Nephron progenitor cell (in vitro differentiated cells): ENCODE measurements at regions not wholly inside any gene's neighbourhood (a gene's known extent, or its start where the extent isn't known, plus 50 kb on each side); places are given as distances from the start of the nearest gene placed in this dataset.

Experiments used
- DNase-seq: peaks from one replicate; pipeline ENCODE4 v3.0.0; 2021
- H3K27ac Mint-ChIP-seq: 2 replicates; pipeline ENCODE4 v1.8.0; 2021; ENCODE audit warnings: mild to moderate bottlenecking, moderate library complexity, mixed read lengths
- H3K27me3 Mint-ChIP-seq: 2 replicates; pipeline ENCODE4 v1.8.0; 2021; ENCODE audit warnings: mild to moderate bottlenecking, low read depth, mixed read lengths; ENCODE audit not compliant: poor library complexity
- H3K36me3 Mint-ChIP-seq: 2 replicates; pipeline ENCODE4 v1.8.0; 2021; ENCODE audit warnings: low read depth, mixed read lengths
- H3K4me1 Mint-ChIP-seq: 2 replicates; pipeline ENCODE4 v1.8.0; 2021; ENCODE audit warnings: mixed read lengths
- H3K4me3 Mint-ChIP-seq: 2 replicates; pipeline ENCODE4 v1.8.0; 2021; ENCODE audit warnings: mild to moderate bottlenecking, moderate library complexity, mixed read lengths
- H3K9me3 Mint-ChIP-seq: 2 replicates; pipeline ENCODE4 v1.8.0; 2021; ENCODE audit warnings: mild to moderate bottlenecking, moderate library complexity, mixed read lengths
- TF ChIP-seq, protein P1 (sequence below): fragments of 200-600 bp; sonication (generic); IDR thresholded peaks from 2 replicates; pipeline ENCODE4 v1.5.0; 2021; ENCODE audit warnings: antibody characterized with exemption

DNA sequence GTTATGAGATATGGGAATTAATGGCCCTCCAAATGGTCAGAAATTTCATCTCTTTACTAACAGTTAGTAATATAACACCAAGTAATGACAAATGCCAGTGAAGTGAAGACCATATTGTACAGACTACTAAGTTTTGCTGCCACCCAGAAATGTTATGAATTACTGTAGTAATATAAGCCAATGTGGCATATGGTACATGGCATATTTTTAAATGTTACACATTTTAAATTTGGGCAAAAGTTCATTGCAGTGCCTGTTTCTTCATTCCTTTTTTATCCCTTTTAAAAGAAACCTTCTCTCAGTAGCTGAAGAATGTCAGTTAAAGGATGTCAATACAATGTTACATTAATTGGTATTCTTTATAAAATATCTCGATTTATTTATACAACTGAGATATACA is 626.5 kb upstream of the SLC8A1 start:
- Mint-ChIP-seq H3K36me3 (no peaks in the 10 kb centered on the region), H3K9me3 (peaks cover 3% of the 10 kb centered on the region), H3K27me3 (no peaks in the 10 kb centered on the region), H3K27ac (no peak overlapping the region), H3K4me1 (no peaks in the 10 kb centered on the region), H3K4me3 (no peak overlapping the region)
- no peak for DNase-seq
- TF ChIP-seq, protein P1, sequence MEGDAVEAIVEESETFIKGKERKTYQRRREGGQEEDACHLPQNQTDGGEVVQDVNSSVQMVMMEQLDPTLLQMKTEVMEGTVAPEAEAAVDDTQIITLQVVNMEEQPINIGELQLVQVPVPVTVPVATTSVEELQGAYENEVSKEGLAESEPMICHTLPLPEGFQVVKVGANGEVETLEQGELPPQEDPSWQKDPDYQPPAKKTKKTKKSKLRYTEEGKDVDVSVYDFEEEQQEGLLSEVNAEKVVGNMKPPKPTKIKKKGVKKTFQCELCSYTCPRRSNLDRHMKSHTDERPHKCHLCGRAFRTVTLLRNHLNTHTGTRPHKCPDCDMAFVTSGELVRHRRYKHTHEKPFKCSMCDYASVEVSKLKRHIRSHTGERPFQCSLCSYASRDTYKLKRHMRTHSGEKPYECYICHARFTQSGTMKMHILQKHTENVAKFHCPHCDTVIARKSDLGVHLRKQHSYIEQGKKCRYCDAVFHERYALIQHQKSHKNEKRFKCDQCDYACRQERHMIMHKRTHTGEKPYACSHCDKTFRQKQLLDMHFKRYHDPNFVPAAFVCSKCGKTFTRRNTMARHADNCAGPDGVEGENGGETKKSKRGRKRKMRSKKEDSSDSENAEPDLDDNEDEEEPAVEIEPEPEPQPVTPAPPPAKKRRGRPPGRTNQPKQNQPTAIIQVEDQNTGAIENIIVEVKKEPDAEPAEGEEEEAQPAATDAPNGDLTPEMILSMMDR = no peak

DNA sequence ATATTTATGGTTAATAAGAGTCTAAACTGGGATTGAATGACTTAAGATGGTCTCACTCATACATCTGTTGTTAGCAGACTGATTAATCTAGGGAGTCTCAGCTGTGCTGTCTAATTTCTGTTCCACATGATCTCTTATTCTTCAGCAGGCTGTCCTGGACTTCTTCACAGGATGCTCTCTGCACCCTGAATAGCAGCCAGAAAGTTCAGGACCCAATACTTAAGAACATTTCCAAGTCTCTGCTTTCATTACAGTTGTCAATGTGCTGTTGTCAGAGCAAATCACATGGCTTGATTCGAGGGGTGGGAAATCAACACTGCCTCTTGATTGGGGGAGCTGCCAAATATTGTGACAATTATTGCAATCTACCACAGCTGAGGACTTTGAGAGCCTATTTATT is 627.1 kb upstream of the SLC8A1 start:
- TF ChIP-seq, protein P1 = no peak
- Mint-ChIP-seq H3K36me3 (no peaks in the 10 kb centered on the region), H3K9me3 (peaks cover 3% of the 10 kb centered on the region), H3K4me1 (no peaks in the 10 kb centered on the region), H3K4me3 (no peak overlapping the region), H3K27me3 (no peaks in the 10 kb centered on the region), H3K27ac (no peak overlapping the region)
- no peak for DNase-seq

DNA sequence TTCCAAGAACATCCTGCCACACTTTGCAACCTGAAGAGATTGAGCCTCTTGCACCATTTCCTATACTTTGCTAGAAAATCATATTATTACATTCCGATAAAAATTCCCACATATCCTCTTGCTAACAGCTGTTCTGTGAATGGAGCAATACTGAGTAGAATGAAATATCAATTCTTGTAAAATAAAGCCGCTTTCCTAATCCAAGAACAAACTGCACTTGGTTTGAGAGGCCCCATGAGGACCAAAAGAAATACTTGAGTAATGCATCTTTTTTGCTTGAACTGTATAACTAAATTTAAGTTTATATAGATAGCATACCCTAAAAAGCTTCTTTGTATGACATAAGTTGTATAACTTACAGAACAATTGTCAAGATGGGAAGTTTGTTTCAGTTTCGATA is 632.4 kb upstream of the SLC8A1 start:
- no peak overlapping the region for H3K4me3 Mint-ChIP-seq
- TF ChIP-seq, protein P1 = no peak
- no peak overlapping the region for H3K27ac Mint-ChIP-seq
- DNase-seq = no peak
- no peaks in the 10 kb centered on the region for H3K4me1 Mint-ChIP-seq
- no peaks in the 10 kb centered on the region for H3K36me3 Mint-ChIP-seq
- no peaks in the 10 kb centered on the region for H3K27me3 Mint-ChIP-seq
- H3K9me3 Mint-ChIP-seq = peaks cover 3% of the 10 kb centered on the region

DNA sequence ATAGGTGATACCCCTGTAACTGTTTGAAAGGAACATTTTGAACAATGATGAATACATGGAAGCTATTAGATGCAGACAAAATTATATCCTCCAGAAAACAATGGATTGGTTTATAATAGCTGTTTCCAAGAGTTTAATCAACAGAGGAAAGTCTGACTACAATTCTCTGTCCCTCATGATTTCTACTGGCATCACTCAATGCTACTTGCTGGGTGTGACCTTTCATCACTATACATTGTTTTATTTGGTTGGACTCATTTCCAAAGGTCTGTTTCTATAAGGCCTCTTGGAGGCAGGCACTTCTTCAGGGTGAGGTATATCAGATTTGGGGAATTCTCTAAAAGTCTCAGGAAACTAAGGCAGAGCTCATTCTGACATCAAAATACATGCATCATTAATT is 636.1 kb upstream of the SLC8A1 start:
- Mint-ChIP-seq H3K27me3 (no peaks in the 10 kb centered on the region), H3K4me3 (no peak overlapping the region), H3K27ac (no peak overlapping the region), H3K9me3 (no peaks in the 10 kb centered on the region), H3K36me3 (no peaks in the 10 kb centered on the region), H3K4me1 (no peaks in the 10 kb centered on the region)
- no peak for DNase-seq
- TF ChIP-seq, protein P1 = no peak

DNA sequence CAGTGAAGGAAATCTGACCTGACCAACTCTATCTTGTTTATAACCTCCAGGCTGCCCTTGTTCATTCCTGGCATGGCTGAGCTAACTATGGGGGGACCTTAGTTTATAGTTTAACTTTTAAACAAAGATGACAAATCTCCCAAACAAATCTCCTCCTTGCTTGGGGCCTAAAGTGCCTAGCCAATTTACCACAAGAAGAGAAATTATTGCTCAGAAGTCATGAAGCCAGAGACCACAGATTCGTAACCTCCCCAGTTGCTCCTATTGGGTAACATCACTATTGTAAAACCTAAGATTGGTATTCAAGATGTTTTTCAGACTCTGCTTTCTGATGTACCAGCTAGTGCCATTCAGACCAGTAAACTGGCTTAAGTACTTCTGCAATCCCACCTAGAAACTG is 649.4 kb upstream of the SLC8A1 start:
- no peak overlapping the region for H3K4me3 Mint-ChIP-seq
- no peaks in the 10 kb centered on the region for H3K36me3 Mint-ChIP-seq
- H3K27ac Mint-ChIP-seq = no peak overlapping the region
- H3K27me3 Mint-ChIP-seq = peaks cover 3% of the 10 kb centered on the region
- peaks cover 16% of the 10 kb centered on the region for H3K4me1 Mint-ChIP-seq
- no peak for DNase-seq
- no peaks in the 10 kb centered on the region for H3K9me3 Mint-ChIP-seq
- TF ChIP-seq, protein P1 = no peak

DNA sequence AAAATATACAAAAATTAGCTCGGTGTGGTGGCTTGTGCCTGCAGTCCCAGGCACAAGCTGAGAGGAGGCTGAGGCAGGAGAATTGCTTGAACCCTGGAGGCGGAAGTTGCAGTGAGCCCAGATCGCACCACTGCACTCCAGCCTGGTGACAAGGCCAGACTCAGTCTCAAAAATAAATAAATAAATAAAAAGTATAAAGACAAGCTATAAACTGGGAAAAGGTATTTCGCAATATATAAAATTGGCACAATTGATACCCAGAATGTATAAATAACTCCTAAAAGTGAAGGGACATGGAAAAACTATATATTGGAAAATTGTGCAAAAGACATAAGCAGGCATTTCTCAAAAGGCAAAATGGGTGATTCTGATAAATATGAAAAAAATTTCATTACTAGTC is 657.9 kb upstream of the SLC8A1 start:
- H3K27me3 Mint-ChIP-seq = no peaks in the 10 kb centered on the region
- H3K4me1 Mint-ChIP-seq = no peaks in the 10 kb centered on the region
- TF ChIP-seq, protein P1 = no peak
- H3K36me3 Mint-ChIP-seq = no peaks in the 10 kb centered on the region
- H3K9me3 Mint-ChIP-seq = no peaks in the 10 kb centered on the region
- H3K4me3 Mint-ChIP-seq = no peak overlapping the region
- H3K27ac Mint-ChIP-seq = no peak overlapping the region
- DNase-seq = no peak
